GM23338 (cell line): ENCODE measurements at regions not wholly inside any gene's neighbourhood (a gene's known extent, or its start where the extent isn't known, plus 50 kb on each side); places are given as distances from the start of the nearest gene placed in this dataset.

Experiments used
- ATAC-seq: fragments of 200-7000 bp; cut with Tn5 transposase; 3 replicates; pipeline ENCODE4 v1.9.1; 2020
- DNase-seq: peaks from one replicate; pipeline ENCODE4 v3.0.0-alpha.2; 2015; ENCODE audit warnings: low spot score
- H2AFZ ChIP-seq: fragments of 200-600 bp; sonication (generic); 2 replicates; pipeline ENCODE4 v1.8.0; 2016; ENCODE audit warnings: antibody characterized with exemption, mild to moderate bottlenecking, moderate library complexity
- H3F3A ChIP-seq: fragments of 200-600 bp; sonication (generic); replicated peaks from 2 replicates; pipeline ENCODE4 v1.8.0; 2017; ENCODE audit warnings: antibody characterized with exemption, mixed run types, low read depth
- H3K27ac ChIP-seq: fragments of 200-600 bp; sonication (generic); 2 replicates; pipeline ENCODE4 v1.6.1; 2016; ENCODE audit warnings: low read depth
- H3K27me3 ChIP-seq: fragments of 200-600 bp; sonication (generic); 2 replicates; pipeline ENCODE4 v1.8.0; 2016; ENCODE audit warnings: mild to moderate bottlenecking, mixed run types, moderate library complexity; ENCODE audit not compliant: insufficient read depth
- H3K36me3 ChIP-seq: fragments of 200-600 bp; sonication (generic); 2 replicates; pipeline ENCODE4 v1.8.0; 2016; ENCODE audit warnings: mild to moderate bottlenecking; ENCODE audit not compliant: insufficient read depth
- H3K4me1 ChIP-seq: fragments of 200-600 bp; sonication (generic); 2 replicates; pipeline ENCODE4 v1.8.0; 2016; ENCODE audit warnings: mild to moderate bottlenecking, moderate library complexity; ENCODE audit not compliant: insufficient read depth
- H3K4me2 ChIP-seq: fragments of 200-600 bp; sonication (generic); 2 replicates; pipeline ENCODE4 v1.7.1; 2017; ENCODE audit warnings: mixed run types
- H3K4me3 ChIP-seq: fragments of 200-600 bp; sonication (generic); 2 replicates; pipeline ENCODE4 v1.6.1; 2016; ENCODE audit warnings: mixed run types
- H3K79me2 ChIP-seq: fragments of 200-600 bp; sonication (generic); replicated peaks from 2 replicates; pipeline ENCODE4 v1.8.0; 2017; ENCODE audit warnings: mild to moderate bottlenecking; ENCODE audit not compliant: insufficient read depth
- H3K9me2 ChIP-seq: fragments of 200-600 bp; sonication (generic); 2 replicates; pipeline ENCODE4 v1.8.0; 2017; ENCODE audit not compliant: insufficient read depth
- H4K20me1 ChIP-seq: fragments of 200-600 bp; sonication (generic); replicated peaks from 2 replicates; pipeline ENCODE4 v1.8.0; 2017; ENCODE audit warnings: mild to moderate bottlenecking; ENCODE audit not compliant: insufficient read depth
- H3K27ac Mint-ChIP-seq: 2 replicates; pipeline ENCODE4 v1.8.0; 2020; ENCODE audit warnings: inconsistent platforms, mild to moderate bottlenecking, moderate library complexity, mixed read lengths
- H3K27me3 Mint-ChIP-seq: 3 replicates; pipeline ENCODE4 v1.8.0; 2022; ENCODE audit warnings: low read depth, mild to moderate bottlenecking, moderate library complexity, mixed read lengths, inconsistent platforms; ENCODE audit not compliant: insufficient read depth, poor library complexity
- H3K36me3 Mint-ChIP-seq: 3 replicates; pipeline ENCODE4 v1.8.0; 2021; ENCODE audit warnings: low read depth, mild to moderate bottlenecking, inconsistent platforms, moderate library complexity, mixed read lengths
- H3K4me1 Mint-ChIP-seq: 3 replicates; pipeline ENCODE4 v1.8.0; 2020; ENCODE audit warnings: mild to moderate bottlenecking, inconsistent platforms, mixed read lengths
- H3K4me3 Mint-ChIP-seq: 3 replicates; pipeline ENCODE4 v1.8.0; 2021; ENCODE audit warnings: moderate library complexity, mild to moderate bottlenecking, inconsistent platforms, mixed read lengths
- H3K9me3 Mint-ChIP-seq: 3 replicates; pipeline ENCODE4 v1.8.0; 2020; ENCODE audit warnings: moderate library complexity, mild to moderate bottlenecking, inconsistent platforms, mixed read lengths
- CREB1 ChIP-seq: fragments of 250-450 bp; sonication (Bioruptor Pico); IDR thresholded peaks from 2 replicates; pipeline ENCODE4 v1.5.0; 2020; ENCODE audit warnings: low read depth, mild to moderate bottlenecking, moderate library complexity
- ETS1 ChIP-seq: IDR thresholded peaks from 2 replicates; pipeline ENCODE4 v1.6.1; 2016; ENCODE audit warnings: antibody characterized with exemption
- EZH2 ChIP-seq: fragments of 200-600 bp; sonication (generic); IDR thresholded peaks from one replicate; pipeline ENCODE4 v1.8.0; 2017; ENCODE audit warnings: antibody characterized with exemption, mild to moderate bottlenecking, low read depth; ENCODE audit not compliant: unreplicated experiment
- JUNB ChIP-seq: IDR thresholded peaks from one replicate; pipeline ENCODE4 v1.6.1; 2016; ENCODE audit warnings: antibody characterized with exemption; ENCODE audit not compliant: unreplicated experiment
- NANOG ChIP-seq: IDR thresholded peaks from 2 replicates; pipeline ENCODE4 v1.6.1; 2016; ENCODE audit warnings: antibody characterized with exemption, borderline replicate concordance
- POLR2AphosphoS5 ChIP-seq: IDR thresholded peaks from 2 replicates; pipeline ENCODE4 v1.6.1; 2016; ENCODE audit warnings: antibody characterized with exemption, low read depth
- STAT1 ChIP-seq: IDR thresholded peaks from one replicate; pipeline ENCODE4 v1.6.1; 2016; ENCODE audit warnings: antibody characterized with exemption; ENCODE audit not compliant: unreplicated experiment
- ZNF114 ChIP-seq: fragments of 250-450 bp; sonication (Bioruptor Pico); IDR thresholded peaks from 2 replicates; pipeline ENCODE4 v1.5.0; 2020; ENCODE audit warnings: mild to moderate bottlenecking, moderate library complexity
- ZNF331 ChIP-seq: fragments of 250-450 bp; sonication (Bioruptor Pico); IDR thresholded peaks from 2 replicates; pipeline ENCODE4 v1.5.0; 2020; ENCODE audit warnings: low read depth, mild to moderate bottlenecking, moderate library complexity
- TF ChIP-seq, protein P1 (sequence below), 2 experiments: fragments of 200-600 bp in 1 of 2; sonication (generic) in 1 of 2; conservative IDR thresholded peaks; 2 replicates each; pipeline versions ENCODE4 v1.5.1 to v1.6.1; 2016 to 2017; ENCODE audit warnings: antibody characterized with exemption in 2 of 2, low read depth in 2 of 2, mild to moderate bottlenecking in 2 of 2, moderate library complexity in 1 of 2
- TF ChIP-seq, protein P2 (sequence below): IDR thresholded peaks from one replicate; pipeline ENCODE4 v1.6.1; 2018; ENCODE audit warnings: antibody characterized with exemption; ENCODE audit not compliant: unreplicated experiment

- Histone ChIP-seq H3K4me2 (no peak overlapping the region), H3K4me3 (no peak overlapping the region), H3K4me1 (no peaks in the 10 kb centered on the region), H3K27me3 (peaks cover 23% of the 10 kb centered on the region), H2AFZ (no peak overlapping the region), H4K20me1 (no peaks in the 10 kb centered on the region), H3F3A (no peaks in the 10 kb centered on the region), H3K36me3 (no peaks in the 10 kb centered on the region), H3K9me2 (no peaks in the 10 kb centered on the region), H3K27ac (no peak overlapping the region), H3K79me2 (no peaks in the 10 kb centered on the region)
- no peak overlapping the region for H3K4me3 Mint-ChIP-seq
- H3K4me1 Mint-ChIP-seq, result no peaks in the 10 kb centered on the region
- H3K27me3 Mint-ChIP-seq, result peaks cover 18% of the 10 kb centered on the region
- no peaks in the 10 kb centered on the region for H3K36me3 Mint-ChIP-seq
- ATAC-seq (no peak), DNase-seq (no peak)
- TF ChIP-seq NANOG, result no peak
- no peak for TF ChIP-seq ZNF114 (CRISPR knock-in tag)
- no peak for TF ChIP-seq ZNF331
- TF ChIP-seq, protein P1, sequence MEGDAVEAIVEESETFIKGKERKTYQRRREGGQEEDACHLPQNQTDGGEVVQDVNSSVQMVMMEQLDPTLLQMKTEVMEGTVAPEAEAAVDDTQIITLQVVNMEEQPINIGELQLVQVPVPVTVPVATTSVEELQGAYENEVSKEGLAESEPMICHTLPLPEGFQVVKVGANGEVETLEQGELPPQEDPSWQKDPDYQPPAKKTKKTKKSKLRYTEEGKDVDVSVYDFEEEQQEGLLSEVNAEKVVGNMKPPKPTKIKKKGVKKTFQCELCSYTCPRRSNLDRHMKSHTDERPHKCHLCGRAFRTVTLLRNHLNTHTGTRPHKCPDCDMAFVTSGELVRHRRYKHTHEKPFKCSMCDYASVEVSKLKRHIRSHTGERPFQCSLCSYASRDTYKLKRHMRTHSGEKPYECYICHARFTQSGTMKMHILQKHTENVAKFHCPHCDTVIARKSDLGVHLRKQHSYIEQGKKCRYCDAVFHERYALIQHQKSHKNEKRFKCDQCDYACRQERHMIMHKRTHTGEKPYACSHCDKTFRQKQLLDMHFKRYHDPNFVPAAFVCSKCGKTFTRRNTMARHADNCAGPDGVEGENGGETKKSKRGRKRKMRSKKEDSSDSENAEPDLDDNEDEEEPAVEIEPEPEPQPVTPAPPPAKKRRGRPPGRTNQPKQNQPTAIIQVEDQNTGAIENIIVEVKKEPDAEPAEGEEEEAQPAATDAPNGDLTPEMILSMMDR (conservative IDR thresholded peaks at IDR 0.05; ENCODE audit: low read depth in 2 of 2), result no peak
- no peak for TF ChIP-seq POLR2AphosphoS5
- TF ChIP-seq STAT1, result no peak
- no peak for TF ChIP-seq ETS1
- no peak for TF ChIP-seq CREB1 (CRISPR knock-in tag)
- no peak overlapping the region for H3K27ac Mint-ChIP-seq
- H3K9me3 Mint-ChIP-seq, result no peaks in the 10 kb centered on the region
Measured at GRCh38 chr6:29999416-29999815, 57.1 kb downstream of the HLA-A start.

- H3K27ac Mint-ChIP-seq, result no peak overlapping the region
- H4K20me1 ChIP-seq, result no peaks in the 10 kb centered on the region
- H3K4me3 Mint-ChIP-seq, result no peak overlapping the region
- H3K4me1 ChIP-seq, result no peaks in the 10 kb centered on the region
- no peaks in the 10 kb centered on the region for H3K36me3 Mint-ChIP-seq
- H3K4me1 Mint-ChIP-seq, result no peaks in the 10 kb centered on the region
- H3F3A ChIP-seq, result no peaks in the 10 kb centered on the region
- H3K4me3 ChIP-seq, result no peak overlapping the region
- no peak overlapping the region for H3K4me2 ChIP-seq
- DNase-seq (no peak), ATAC-seq (no peak)
- no peaks in the 10 kb centered on the region for H3K79me2 ChIP-seq
- H3K9me3 Mint-ChIP-seq, result no peaks in the 10 kb centered on the region
- H3K27ac ChIP-seq, result no peak overlapping the region
- no peak overlapping the region for H2AFZ ChIP-seq
- no peaks in the 10 kb centered on the region for H3K9me2 ChIP-seq
- H3K27me3 ChIP-seq, result peaks cover 32% of the 10 kb centered on the region
- H3K27me3 Mint-ChIP-seq, result peaks cover 23% of the 10 kb centered on the region
- H3K36me3 ChIP-seq, result no peaks in the 10 kb centered on the region
- TF ChIP-seq EZH2 (no peak), JUNB (no peak)
- TF ChIP-seq, protein P2, sequence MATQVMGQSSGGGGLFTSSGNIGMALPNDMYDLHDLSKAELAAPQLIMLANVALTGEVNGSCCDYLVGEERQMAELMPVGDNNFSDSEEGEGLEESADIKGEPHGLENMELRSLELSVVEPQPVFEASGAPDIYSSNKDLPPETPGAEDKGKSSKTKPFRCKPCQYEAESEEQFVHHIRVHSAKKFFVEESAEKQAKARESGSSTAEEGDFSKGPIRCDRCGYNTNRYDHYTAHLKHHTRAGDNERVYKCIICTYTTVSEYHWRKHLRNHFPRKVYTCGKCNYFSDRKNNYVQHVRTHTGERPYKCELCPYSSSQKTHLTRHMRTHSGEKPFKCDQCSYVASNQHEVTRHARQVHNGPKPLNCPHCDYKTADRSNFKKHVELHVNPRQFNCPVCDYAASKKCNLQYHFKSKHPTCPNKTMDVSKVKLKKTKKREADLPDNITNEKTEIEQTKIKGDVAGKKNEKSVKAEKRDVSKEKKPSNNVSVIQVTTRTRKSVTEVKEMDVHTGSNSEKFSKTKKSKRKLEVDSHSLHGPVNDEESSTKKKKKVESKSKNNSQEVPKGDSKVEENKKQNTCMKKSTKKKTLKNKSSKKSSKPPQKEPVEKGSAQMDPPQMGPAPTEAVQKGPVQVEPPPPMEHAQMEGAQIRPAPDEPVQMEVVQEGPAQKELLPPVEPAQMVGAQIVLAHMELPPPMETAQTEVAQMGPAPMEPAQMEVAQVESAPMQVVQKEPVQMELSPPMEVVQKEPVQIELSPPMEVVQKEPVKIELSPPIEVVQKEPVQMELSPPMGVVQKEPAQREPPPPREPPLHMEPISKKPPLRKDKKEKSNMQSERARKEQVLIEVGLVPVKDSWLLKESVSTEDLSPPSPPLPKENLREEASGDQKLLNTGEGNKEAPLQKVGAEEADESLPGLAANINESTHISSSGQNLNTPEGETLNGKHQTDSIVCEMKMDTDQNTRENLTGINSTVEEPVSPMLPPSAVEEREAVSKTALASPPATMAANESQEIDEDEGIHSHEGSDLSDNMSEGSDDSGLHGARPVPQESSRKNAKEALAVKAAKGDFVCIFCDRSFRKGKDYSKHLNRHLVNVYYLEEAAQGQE, result no peak
Measured at GRCh38 chr6:30000156-30000791, 57.9 kb downstream of the HLA-A start.
